CD14-positive monocyte (primary cell): ENCODE measurements at regions not wholly inside any gene's neighbourhood (a gene's known extent, or its start where the extent isn't known, plus 50 kb on each side); places are given as distances from the start of the nearest gene placed in this dataset.

Experiments
- DNase-seq, 3 donors: peaks; one replicate each; pipeline ENCODE4 v3.0.0-alpha.2; 2011 to 2022
- H2AFZ ChIP-seq: 2 replicates; pipeline ENCODE4 v1.6.0; 2012; ENCODE audit warnings: mild to moderate bottlenecking, low read depth, low read length, inconsistent platforms; ENCODE audit not compliant: insufficient read depth, poor library complexity, severe bottlenecking
- H3K27ac ChIP-seq, 2 donors: 1 replicate in 1 of 2; 2 replicates in 1 of 2; pipeline ENCODE4 v1.5.1; 2012 to 2013; ENCODE audit warnings: low read length in 2 of 2, control low read depth in 1 of 2, inconsistent platforms in 1 of 2, low read depth in 1 of 2, mild to moderate bottlenecking in 1 of 2
- H3K27me3 ChIP-seq, 2 donors: one replicate each; pipeline versions ENCODE4 v1.6.0 to v1.6.1; 2011 to 2013; ENCODE audit warnings: low read length in 2 of 2; ENCODE audit not compliant: control insufficient read depth in 2 of 2, insufficient read depth in 2 of 2
- H3K36me3 ChIP-seq, 2 donors: replicated peaks in 1 of 2; 1 replicate in 1 of 2; 2 replicates in 1 of 2; pipeline versions ENCODE4 v1.5.1 to v1.6.1; 2012 to 2013; ENCODE audit warnings: low read length in 2 of 2, control low read depth in 1 of 2, inconsistent platforms in 1 of 2, mild to moderate bottlenecking in 1 of 2; ENCODE audit not compliant: insufficient read depth in 2 of 2, control insufficient read depth in 1 of 2
- H3K4me1 ChIP-seq, 2 donors: 1 replicate in 1 of 2; 2 replicates in 1 of 2; pipeline versions ENCODE4 v1.5.1 to v1.6.1; 2012 to 2013; ENCODE audit warnings: low read length in 2 of 2, control low read depth in 1 of 2, inconsistent platforms in 1 of 2, mild to moderate bottlenecking in 1 of 2, moderate library complexity in 1 of 2; ENCODE audit not compliant: insufficient read depth in 2 of 2, control insufficient read depth in 1 of 2
- H3K4me2 ChIP-seq: replicated peaks from 2 replicates; pipeline ENCODE3; 2012; ENCODE audit warnings: low read length, moderate library complexity, mild to moderate bottlenecking; ENCODE audit not compliant: poor library complexity, severe bottlenecking; ENCODE audit errors: extremely low read depth
- H3K4me3 ChIP-seq, 3 experiments: fragments of 200-600 bp in 1 of 3; sonication (generic) in 1 of 3; replicated peaks in 1 of 3; 1 replicate in 2 of 3; 2 replicates in 1 of 3; pipeline ENCODE4 v1.5.1; 2011 to 2013; ENCODE audit warnings: low read length in 3 of 3, mild to moderate bottlenecking in 3 of 3, control low read depth in 2 of 3, low read depth in 2 of 3, inconsistent platforms in 1 of 3, moderate library complexity in 1 of 3
- H3K79me2 ChIP-seq: 2 replicates; pipeline ENCODE4 v1.6.0; 2012; ENCODE audit warnings: mild to moderate bottlenecking, control low read depth, inconsistent platforms, low read length, moderate library complexity; ENCODE audit not compliant: insufficient read depth
- H3K9ac ChIP-seq: 2 replicates; pipeline ENCODE4 v1.6.0; 2017; ENCODE audit warnings: low read length, mild to moderate bottlenecking; ENCODE audit not compliant: insufficient read depth, poor library complexity, severe bottlenecking
- H3K9me3 ChIP-seq, 2 donors: replicated peaks in 1 of 2; 1 replicate in 1 of 2; 2 replicates in 1 of 2; pipeline versions ENCODE4 v1.5.1 to v1.6.1; 2012 to 2013; ENCODE audit warnings: low read length in 2 of 2, control low read depth in 1 of 2; ENCODE audit not compliant: control insufficient read depth in 1 of 2, insufficient read depth in 1 of 2
- H4K20me1 ChIP-seq: 2 replicates; pipeline ENCODE4 v1.6.0; 2012; ENCODE audit warnings: mild to moderate bottlenecking, low read length, control low read depth, moderate library complexity; ENCODE audit not compliant: insufficient read depth
- H3K27ac Mint-ChIP-seq, 7 donors: one replicate each; pipeline ENCODE4 v1.8.0; 2020; ENCODE audit warnings: mild to moderate bottlenecking in 7 of 7, mixed read lengths in 7 of 7, moderate library complexity in 6 of 7, inconsistent platforms in 2 of 7
- H3K27me3 Mint-ChIP-seq, 3 donors: one replicate each; pipeline ENCODE4 v1.8.0; 2021 to 2022; ENCODE audit warnings: low read depth in 3 of 3, mild to moderate bottlenecking in 3 of 3, mixed read lengths in 3 of 3, moderate library complexity in 3 of 3, inconsistent platforms in 1 of 3
- H3K36me3 Mint-ChIP-seq, 2 donors: one replicate each; pipeline ENCODE4 v1.8.0; 2020; ENCODE audit warnings: mixed read lengths in 2 of 2, inconsistent platforms in 1 of 2, mild to moderate bottlenecking in 1 of 2
- H3K4me1 Mint-ChIP-seq: one replicate; pipeline ENCODE4 v1.8.0; 2020; ENCODE audit warnings: mild to moderate bottlenecking, mixed read lengths
- H3K4me3 Mint-ChIP-seq, 2 donors: one replicate each; pipeline ENCODE4 v1.8.0; 2020; ENCODE audit warnings: mild to moderate bottlenecking in 2 of 2, mixed read lengths in 2 of 2, moderate library complexity in 1 of 2
- H3K9me3 Mint-ChIP-seq, 7 donors: one replicate each; pipeline ENCODE4 v1.8.0; 2020 to 2022; ENCODE audit warnings: mixed read lengths in 7 of 7, mild to moderate bottlenecking in 6 of 7, moderate library complexity in 6 of 7, inconsistent platforms in 2 of 7
- CTCF ChIP-seq: fragments of 200-600 bp; IDR thresholded peaks from one replicate; pipeline ENCODE4 v1.8.0; 2022; ENCODE audit warnings: antibody characterized with exemption, mild to moderate bottlenecking
- WGBS: methylation state at CpG from one replicate; pipeline ENCODE4 v1.1.5; 2013; ENCODE audit warnings: missing lambda C conversion rate; ENCODE audit not compliant: insufficient coverage; 5-methylcytosine and 5-hydroxymethylcytosine counted together
- intact Hi-C, 2 donors: fragments of 100-400 bp; cut with micrococcal nuclease; formaldehyde crosslinking; loops; one replicate each; pipeline versions ENCODE4 v1.15.0 to v1.15.1; 2023

DNA sequence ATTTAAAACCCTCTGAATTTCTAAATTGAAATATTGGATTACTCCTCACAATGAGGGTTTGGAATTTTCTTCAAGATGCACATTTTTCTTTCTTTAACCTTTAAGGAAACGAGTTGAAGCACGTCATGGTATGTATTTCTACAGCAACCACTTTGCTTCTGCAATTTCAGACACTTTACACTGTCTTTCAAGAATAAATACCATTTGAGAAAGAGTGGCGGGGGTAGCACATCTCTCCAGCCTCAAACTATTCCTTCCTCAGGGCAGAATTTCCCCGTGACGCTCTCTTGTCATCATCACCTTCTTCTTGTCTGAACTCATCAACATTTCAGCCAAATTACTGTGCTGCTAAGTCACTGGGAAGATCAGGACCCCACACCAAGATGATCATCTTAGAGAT, 1073.4 kb downstream of the EFNB2 start:
- Mint-ChIP-seq H3K36me3 (no peaks in the 10 kb centered on the region), H3K27ac (no peak overlapping the region), H3K9me3 (peaks cover 0 to 6% (median 0%) of the 10 kb centered on the region in 7 donors), H3K4me3 (no peak overlapping the region), H3K27me3 (no peaks in the 10 kb centered on the region), H3K4me1 (no peaks in the 10 kb centered on the region)
- WGBS = 83% methylated on average over 2 of the region's 5 CpGs
- no peak for TF ChIP-seq CTCF
- Histone ChIP-seq H3K4me3 (no peak overlapping the region), H3K27me3 (no peaks in the 10 kb centered on the region), H3K36me3 (no peaks in the 10 kb centered on the region), H2AFZ (no peak overlapping the region), H3K4me2 (no peak overlapping the region), H3K9me3 (peaks cover 0 to 3% of the 10 kb centered on the region in 2 donors), H3K9ac (no peak overlapping the region), H3K27ac (no peak overlapping the region), H4K20me1 (no peaks in the 10 kb centered on the region), H3K79me2 (no peaks in the 10 kb centered on the region), H3K4me1 (no peaks in the 10 kb centered on the region)
- no peak for DNase-seq
- intact Hi-C loops = no loop called here

- H3K27ac Mint-ChIP-seq = no peak overlapping the region
- H3K4me3 Mint-ChIP-seq = no peak overlapping the region
- no peak overlapping the region for H2AFZ ChIP-seq
Measured at GRCh38 chr13:105452895-105453294, 1082.6 kb downstream of the EFNB2 start.

More at GRCh38 chr13:105452895-105453294, 1082.6 kb downstream of the EFNB2 start:
- Mint-ChIP-seq H3K27me3 (no peaks in the 10 kb centered on the region), H3K9me3 (peaks cover 3 to 16% (median 8%) of the 10 kb centered on the region in 7 donors), H3K36me3 (no peaks in the 10 kb centered on the region), H3K4me1 (no peaks in the 10 kb centered on the region)
- intact Hi-C loops = no loop called here
- no peak for TF ChIP-seq CTCF
- Histone ChIP-seq H3K9ac (no peak overlapping the region), H3K4me1 (no peaks in the 10 kb centered on the region), H3K36me3 (no peaks in the 10 kb centered on the region), H3K9me3 (no peaks in the 10 kb centered on the region), H4K20me1 (no peaks in the 10 kb centered on the region), H3K27ac (no peak overlapping the region), H3K27me3 (no peaks in the 10 kb centered on the region), H3K4me2 (no peak overlapping the region), H3K79me2 (no peaks in the 10 kb centered on the region), H3K4me3 (no peak overlapping the region)
- 100% methylated on average over 1 of the region's 2 CpGs for WGBS
- DNase-seq = no peak
